IMR-90 (cell line): ENCODE measurements at regions not wholly inside any gene's neighbourhood (a gene's known extent, or its start where the extent isn't known, plus 50 kb on each side); places are given as distances from the start of the nearest gene placed in this dataset.

Source experiments
- ATAC-seq: fragments of 200-7000 bp; cut with Tn5 transposase; 2 replicates; pipeline ENCODE4 v1.9.1; 2020; ENCODE audit warnings: low read depth, mild to moderate bottlenecking, moderate library complexity
- BruUV-seq: library from RNA; stranded (reverse); fragments of 400-500 nt; replicated peaks from 2 replicates; lab custom pipeline; 2021; lab: Mats Ljungman, UMichigan
- CTCF ChIA-PET: fragments of 300-600 bp; formaldehyde crosslinking; extraction: SDS; loops from one replicate; lab custom pipeline; 2021; ENCODE audit warnings: antibody characterized with exemption; lab: Yijun Ruan, JAX
- POLR2A ChIA-PET: fragments of 300-600 bp; sonication (Branson Sonifier 250); formaldehyde crosslinking; loops from one replicate; lab custom pipeline; 2022; ENCODE audit warnings: antibody characterized with exemption; ENCODE audit not compliant: unreplicated experiment; lab: Charles Lee
- DNase-seq: peaks from one replicate; pipeline ENCODE4 v3.0.0; 2013
- H2AFZ ChIP-seq: replicated peaks from 2 replicates; pipeline ENCODE3; 2013; ENCODE audit warnings: low read length, mild to moderate bottlenecking; ENCODE audit not compliant: poor library complexity
- H2AK5ac ChIP-seq: 2 replicates; pipeline ENCODE4 v1.6.1; 2013; ENCODE audit warnings: low read depth, low read length, inconsistent platforms
- H2AK9ac ChIP-seq: replicated peaks from 2 replicates; pipeline ENCODE3; 2013; ENCODE audit warnings: mild to moderate bottlenecking, low read depth, low read length, moderate library complexity; ENCODE audit not compliant: poor library complexity
- H2BK120ac ChIP-seq: 2 replicates; pipeline ENCODE4 v1.6.1; 2013; ENCODE audit warnings: low read depth, low read length, inconsistent platforms
- H2BK15ac ChIP-seq: 3 replicates; pipeline ENCODE4 v1.6.1; 2013; ENCODE audit warnings: low read depth, low read length, inconsistent platforms
- H2BK20ac ChIP-seq: 2 replicates; pipeline ENCODE4 v1.6.1; 2013; ENCODE audit warnings: low read depth, mild to moderate bottlenecking, inconsistent platforms, low read length, moderate library complexity
- H2BK5ac ChIP-seq: 2 replicates; pipeline ENCODE4 v1.6.1; 2013; ENCODE audit warnings: mild to moderate bottlenecking, low read depth, low read length, inconsistent platforms; ENCODE audit not compliant: poor library complexity, severe bottlenecking
- H3K14ac ChIP-seq: replicated peaks from 2 replicates; pipeline ENCODE4 v1.6.1; 2013; ENCODE audit warnings: low read depth, low read length, inconsistent platforms
- H3K18ac ChIP-seq: 2 replicates; pipeline ENCODE4 v1.6.1; 2013; ENCODE audit warnings: low read depth, low read length, control low read depth
- H3K23ac ChIP-seq: 2 replicates; pipeline ENCODE4 v1.6.1; 2013; ENCODE audit warnings: low read depth, low read length, inconsistent platforms
- H3K27ac ChIP-seq: 2 replicates; pipeline ENCODE4 v1.5.1; 2013; ENCODE audit warnings: mild to moderate bottlenecking, control low read depth, low read length; ENCODE audit not compliant: insufficient read depth
- H3K27me3 ChIP-seq: 2 replicates; pipeline ENCODE4 v1.6.1; 2013; ENCODE audit warnings: low read length; ENCODE audit not compliant: control insufficient read depth, insufficient read depth
- H3K36me3 ChIP-seq: 2 replicates; pipeline ENCODE4 v1.6.1; 2013; ENCODE audit warnings: low read length, mixed read lengths; ENCODE audit not compliant: control insufficient read depth, insufficient read depth
- H3K4ac ChIP-seq: 2 replicates; pipeline ENCODE4 v1.6.1; 2013; ENCODE audit warnings: low read depth, low read length, inconsistent platforms
- H3K4me1 ChIP-seq: 2 replicates; pipeline ENCODE4 v1.6.1; 2013; ENCODE audit warnings: low read length, mixed read lengths; ENCODE audit not compliant: control insufficient read depth, insufficient read depth
- H3K4me2 ChIP-seq: 2 replicates; pipeline ENCODE4 v1.6.1; 2013; ENCODE audit warnings: low read depth, mild to moderate bottlenecking, control low read depth, low read length, moderate library complexity
- H3K4me3 ChIP-seq: 2 replicates; pipeline ENCODE4 v1.5.1; 2013; ENCODE audit warnings: low read depth, mild to moderate bottlenecking, control low read depth, low read length, moderate library complexity; ENCODE audit not compliant: insufficient read depth
- H3K56ac ChIP-seq: 2 replicates; pipeline ENCODE4 v1.6.1; 2013; ENCODE audit warnings: low read length, inconsistent platforms; ENCODE audit not compliant: insufficient read depth; ENCODE audit errors: extremely low read depth
- H3K79me1 ChIP-seq, 2 experiments: 2 replicates each; pipeline ENCODE4 v1.6.1; 2013; ENCODE audit warnings: low read length in 2 of 2, inconsistent platforms in 1 of 2, low read depth in 1 of 2
- H3K9ac ChIP-seq: 2 replicates; pipeline ENCODE4 v1.6.1; 2013; ENCODE audit warnings: low read depth, low read length, control low read depth
- H3K9me1 ChIP-seq: 2 replicates; pipeline ENCODE4 v1.6.1; 2013; ENCODE audit warnings: low read length, inconsistent platforms; ENCODE audit not compliant: insufficient read depth
- H3K9me3 ChIP-seq: 2 replicates; pipeline ENCODE4 v1.6.1; 2013; ENCODE audit warnings: low read length; ENCODE audit not compliant: control insufficient read depth, insufficient read depth
- H4K20me1 ChIP-seq: 2 replicates; pipeline ENCODE4 v1.6.1; 2013; ENCODE audit warnings: low read length, inconsistent platforms; ENCODE audit not compliant: insufficient read depth
- H4K5ac ChIP-seq: 2 replicates; pipeline ENCODE4 v1.6.1; 2013; ENCODE audit warnings: mild to moderate bottlenecking, low read depth, low read length, control low read depth
- H4K8ac ChIP-seq, 2 experiments: 2 replicates each; pipeline ENCODE4 v1.6.1; 2013; ENCODE audit warnings: low read depth in 2 of 2, low read length in 2 of 2, control low read depth in 1 of 2, inconsistent platforms in 1 of 2
- H4K91ac ChIP-seq: 2 replicates; pipeline ENCODE4 v1.6.1; 2013; ENCODE audit warnings: low read depth, low read length, inconsistent platforms; ENCODE audit not compliant: insufficient read depth
- BHLHE40 ChIP-seq: fragments of 150-350 bp; IDR thresholded peaks from 2 replicates; pipeline ENCODE4 v1.6.1; 2016; ENCODE audit warnings: mild to moderate bottlenecking, low read depth, low read length
- CEBPB ChIP-seq: IDR thresholded peaks from 2 replicates; pipeline ENCODE4 v1.6.1; 2012; ENCODE audit warnings: low read depth, low read length, improper control_type of control experiment
- CHD1 ChIP-seq: IDR thresholded peaks from 2 replicates; pipeline ENCODE4 v1.6.1; 2012; ENCODE audit warnings: low read depth, low read length, improper control_type of control experiment
- CTCF ChIP-seq: conservative IDR thresholded peaks from 2 replicates; pipeline ENCODE4 v1.5.1; 2012; ENCODE audit warnings: mild to moderate bottlenecking, low read depth, low read length, improper control_type of control experiment
- ELK1 ChIP-seq: fragments of 150-350 bp; IDR thresholded peaks from 2 replicates; pipeline ENCODE4 v1.6.1; 2016; ENCODE audit warnings: low read depth, mild to moderate bottlenecking, low read length, moderate library complexity, borderline replicate concordance
- FOS ChIP-seq: fragments of 150-350 bp; IDR thresholded peaks from 2 replicates; pipeline ENCODE4 v1.6.1; 2016; ENCODE audit warnings: low read depth, low read length
- MAFK ChIP-seq: IDR thresholded peaks from 2 replicates; pipeline ENCODE4 v1.6.1; 2012; ENCODE audit warnings: low read depth, low read length, improper control_type of control experiment
- MAZ ChIP-seq: IDR thresholded peaks from 2 replicates; pipeline ENCODE4 v1.6.1; 2012; ENCODE audit warnings: low read depth, mild to moderate bottlenecking, low read length, improper control_type of control experiment, moderate library complexity, borderline replicate concordance
- MXI1 ChIP-seq: IDR thresholded peaks from 2 replicates; pipeline ENCODE4 v1.6.1; 2012; ENCODE audit warnings: low read depth, mild to moderate bottlenecking, low read length, moderate library complexity, borderline replicate concordance
- NFE2L2 ChIP-seq: fragments of 150-350 bp; IDR thresholded peaks from 2 replicates; pipeline ENCODE4 v1.6.1; 2016; ENCODE audit warnings: low read depth, mild to moderate bottlenecking, low read length
- POLR2A ChIP-seq: IDR thresholded peaks from 2 replicates; pipeline ENCODE4 v1.6.1; 2012; ENCODE audit warnings: mild to moderate bottlenecking, low read depth, low read length
- RAD21 ChIP-seq: IDR thresholded peaks from 2 replicates; pipeline ENCODE4 v1.6.1; 2012; ENCODE audit warnings: low read length, improper control_type of control experiment
- RCOR1 ChIP-seq: IDR thresholded peaks from 2 replicates; pipeline ENCODE4 v1.6.1; 2012; ENCODE audit warnings: mild to moderate bottlenecking, low read length, improper control_type of control experiment; ENCODE audit not compliant: insufficient replicate concordance
- RFX5 ChIP-seq: IDR thresholded peaks from 2 replicates; pipeline ENCODE4 v1.8.0; 2012; ENCODE audit warnings: low read depth, mild to moderate bottlenecking, low read length, moderate library complexity
- SMC3 ChIP-seq: fragments of 150-350 bp; IDR thresholded peaks from 2 replicates; pipeline ENCODE4 v1.6.1; 2016; ENCODE audit warnings: low read depth, mild to moderate bottlenecking, antibody characterized with exemption, low read length, moderate library complexity
- USF2 ChIP-seq: fragments of 150-350 bp; IDR thresholded peaks from 2 replicates; pipeline ENCODE4 v1.6.1; 2017; ENCODE audit warnings: mild to moderate bottlenecking, antibody characterized with exemption, low read length, low read depth
- WGBS, 2 experiments: methylation state at CpG; one replicate each; pipeline versions ENCODE4 v1.1.5 to v1.1.7; 2013; ENCODE audit warnings: missing lambda C conversion rate in 2 of 2; ENCODE audit not compliant: insufficient read length in 1 of 2; ENCODE audit errors: extremely low coverage in 2 of 2; 5-methylcytosine and 5-hydroxymethylcytosine counted together
- dilution Hi-C: fragments of 300-500 bp; cut with HindIII; formaldehyde crosslinking; loops from one replicate; pipeline ENCODE4 v1.14.3; 2018; ENCODE audit warnings: low sequenced_read_pairs; ENCODE audit not compliant: unreplicated experiment
- in situ Hi-C: fragments of 300-500 bp; cut with MboI; formaldehyde crosslinking; loops from 3 replicates; pipeline ENCODE4 v1.14.3; 2019; ENCODE audit warnings: low sequenced_read_pairs, inconsistent platforms, mixed read lengths
- intact Hi-C: fragments of 100-400 bp; cut with micrococcal nuclease; formaldehyde crosslinking; loops from 2 replicates; pipeline ENCODE4 v1.10.0; 2022

GRCh38 chr5:29185558-29185957 lies 2007.9 kb upstream of the CDH6 start:
- ATAC-seq (no peak), DNase-seq (no peak)
- BruUV-seq, result no TSS peak
- H4K91ac ChIP-seq, result no peak overlapping the region
- H4K20me1 ChIP-seq, result no peaks in the 10 kb centered on the region
- 0 out of 2 replicates have a peak, but pooled peaks cover 2% of the 10 kb centered on the region for H3K9me3 ChIP-seq
- no peak overlapping the region for H2BK120ac ChIP-seq
- intact Hi-C loops, result no loop called here
- H3K56ac ChIP-seq, result no peak overlapping the region
- no peak overlapping the region for H3K9ac ChIP-seq
- no peaks in the 10 kb centered on the region for H3K9me1 ChIP-seq
- no peak overlapping the region for H3K18ac ChIP-seq
- no peak overlapping the region for H3K4me3 ChIP-seq
- H2AK9ac ChIP-seq, result no peak overlapping the region
- H2AFZ ChIP-seq, result no peak overlapping the region
- dilution Hi-C loops, result no loop called here
- no peak overlapping the region for H4K8ac ChIP-seq
- no peak for TF ChIP-seq RAD21
- TF ChIP-seq POLR2A, result no peak
- no peak for TF ChIP-seq CTCF
- TF ChIP-seq CHD1, result no peak
- no peak for TF ChIP-seq SMC3
- no peak for TF ChIP-seq ELK1
- TF ChIP-seq USF2, result no peak
- no peak for TF ChIP-seq CEBPB
- TF ChIP-seq RCOR1, result no peak
- no peak for TF ChIP-seq BHLHE40
- no peak for TF ChIP-seq NFE2L2
- TF ChIP-seq MXI1, result no peak
- no peak for TF ChIP-seq FOS
- TF ChIP-seq RFX5, result no peak
- no peak for TF ChIP-seq MAFK
- TF ChIP-seq MAZ, result no peak
- in situ Hi-C loops, result no loop called here
- H3K4me2 ChIP-seq, result no peak overlapping the region
- no peaks in the 10 kb centered on the region for H3K79me1 ChIP-seq
- no peaks in the 10 kb centered on the region for H3K36me3 ChIP-seq
- H2BK15ac ChIP-seq, result no peak overlapping the region
- H2AK5ac ChIP-seq, result no peak overlapping the region
- H3K14ac ChIP-seq, result no peak overlapping the region
- H3K27me3 ChIP-seq, result no peaks in the 10 kb centered on the region
- CTCF ChIA-PET, result interaction anchor here (0.6 kb wide), 1 partner anchor 347 kb away, joined by 3 read pairs; no protein-coding TSS in a partner anchor
- no peak overlapping the region for H4K5ac ChIP-seq
- no peak overlapping the region for H3K27ac ChIP-seq
- WGBS, 2 experiments, result no CpG with 5 or more reads among the region's 1 CpG
- no peak overlapping the region for H2BK5ac ChIP-seq
- H3K4me1 ChIP-seq, result no peaks in the 10 kb centered on the region
- POLR2A ChIA-PET, result no interaction called here
- no peak overlapping the region for H3K23ac ChIP-seq
- H2BK20ac ChIP-seq, result no peak overlapping the region
- no peak overlapping the region for H3K4ac ChIP-seq
